GM21786 (cell line): ENCODE measurements at regions not wholly inside any gene's neighbourhood (a gene's known extent, or its start where the extent isn't known, plus 50 kb on each side); places are given as distances from the start of the nearest gene placed in this dataset.
"Not testable (repeated sequence)": the region's sequence is repeated elsewhere in the genome, so short reads cannot be mapped to it uniquely, and the experiment has no call there.

Experiments
- ATAC-seq: cut with Tn5 transposase; IDR thresholded peaks from one replicate; pipeline ENCODE4 v1.9.1; 2021; ENCODE audit not compliant: unreplicated experiment

DNA sequence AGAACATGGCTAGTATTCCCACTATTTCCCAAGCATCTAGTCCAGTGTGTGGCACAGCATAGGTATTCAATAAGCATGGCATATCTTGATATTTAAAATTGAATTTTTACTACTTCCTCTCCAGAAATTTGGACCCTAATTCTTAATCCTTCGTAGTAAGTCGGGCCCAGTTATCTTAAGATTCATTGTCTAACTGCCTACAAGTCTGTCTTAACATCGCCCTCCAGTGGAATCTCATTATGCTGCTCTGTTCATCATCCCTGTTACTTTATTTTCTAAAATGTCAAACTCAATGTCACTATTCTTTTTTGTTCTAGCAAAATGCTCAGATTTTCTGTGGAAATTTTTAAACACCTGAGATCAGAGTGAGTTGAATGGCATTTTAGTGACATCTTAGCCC, 606.2 kb downstream of the KLHL13 start:
- no peak for ATAC-seq

DNA sequence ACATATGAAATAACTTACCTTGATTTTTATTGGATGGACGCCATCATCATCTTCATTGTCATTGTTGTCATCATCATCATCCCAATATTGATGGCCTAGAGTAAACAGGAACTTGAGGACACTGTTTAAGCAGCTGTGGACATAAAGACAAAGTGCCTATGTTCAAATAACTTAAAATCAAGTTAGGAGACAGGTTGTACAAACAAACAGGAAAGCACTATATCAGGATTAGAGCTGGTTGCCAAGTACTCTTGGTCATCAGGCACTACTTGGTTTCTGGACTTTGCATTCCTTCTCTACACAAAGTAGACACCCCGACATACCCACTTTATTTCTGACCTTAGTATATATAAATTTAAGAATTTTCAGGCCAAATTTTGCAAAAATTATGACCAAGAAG, 608.6 kb downstream of the KLHL13 start:
- ATAC-seq: no peak

DNA sequence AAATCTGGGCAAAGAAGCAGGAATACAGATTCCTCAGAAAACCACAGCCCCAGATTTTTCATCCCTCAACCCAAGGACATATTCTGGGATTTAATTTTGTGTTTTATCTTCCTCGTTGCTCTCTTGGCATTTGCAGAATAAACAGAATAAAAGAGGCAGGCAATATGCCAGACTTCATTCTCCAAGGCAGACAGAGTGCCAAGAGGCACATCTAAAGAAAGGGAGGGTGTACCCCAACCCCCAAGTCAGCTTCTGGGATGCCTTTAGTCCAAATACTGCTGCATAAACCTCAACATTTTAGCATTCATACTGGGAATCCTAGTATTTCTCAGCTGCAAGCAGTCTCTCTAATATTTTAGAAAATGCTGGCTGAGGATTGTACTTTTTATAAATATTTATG, 629.2 kb downstream of the KLHL13 start:
- ATAC-seq: no peak

DNA sequence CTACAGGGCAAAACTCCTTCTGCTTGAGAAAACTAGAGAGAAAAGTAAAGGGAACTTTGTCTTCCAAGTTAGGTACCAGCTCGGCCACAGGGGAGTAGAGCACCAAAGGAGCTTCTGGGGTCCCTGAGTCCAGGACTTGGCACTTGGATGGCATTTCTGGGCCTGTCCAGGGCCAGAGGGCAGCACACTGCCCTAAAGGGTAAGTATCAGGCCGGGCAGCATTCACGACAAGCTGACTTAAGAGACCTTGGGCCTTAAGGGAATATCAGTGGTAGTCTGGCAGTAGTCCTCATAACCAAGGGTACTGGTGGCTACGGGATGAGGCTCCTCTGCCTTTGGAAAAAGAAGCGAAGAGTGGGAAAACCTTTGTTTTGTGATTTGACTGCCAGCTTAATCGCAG, 632.7 kb downstream of the KLHL13 start:
- no peak for ATAC-seq

DNA sequence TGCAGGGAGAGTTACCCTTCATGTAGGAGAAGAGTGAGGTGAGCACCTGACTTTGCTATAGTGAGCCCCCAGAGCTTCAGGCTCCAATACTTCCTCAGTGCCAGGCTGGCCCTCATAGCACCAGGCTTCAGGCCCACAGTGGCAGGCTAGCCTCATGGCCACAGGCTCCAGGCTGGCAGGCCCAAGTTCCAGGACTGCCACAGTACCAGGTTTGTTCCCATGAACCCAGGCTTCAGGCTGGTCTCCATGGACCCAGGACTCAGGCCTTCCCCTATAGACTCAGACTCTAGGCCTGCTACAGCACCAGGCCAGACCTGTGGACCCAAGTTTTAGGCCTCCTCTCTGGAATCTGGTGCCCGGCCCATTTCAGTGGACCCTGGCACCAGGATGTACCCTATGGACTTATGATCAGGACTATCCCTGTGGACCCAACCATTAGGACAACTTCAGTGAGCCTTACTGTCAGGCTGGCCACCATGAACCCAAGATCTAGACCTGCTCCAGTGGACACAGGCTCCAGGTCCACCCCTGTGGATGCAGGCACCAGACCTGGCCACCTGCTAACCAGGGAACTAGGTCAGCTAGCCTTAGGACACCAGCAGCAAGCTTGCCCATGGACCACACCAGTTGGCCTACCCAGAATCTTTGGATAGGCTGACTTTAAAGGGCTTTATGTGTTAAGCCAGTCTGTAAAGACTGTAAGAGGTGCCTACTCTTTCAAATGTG, 658.2 kb downstream of the KLHL13 start:
- no peak for ATAC-seq

DNA sequence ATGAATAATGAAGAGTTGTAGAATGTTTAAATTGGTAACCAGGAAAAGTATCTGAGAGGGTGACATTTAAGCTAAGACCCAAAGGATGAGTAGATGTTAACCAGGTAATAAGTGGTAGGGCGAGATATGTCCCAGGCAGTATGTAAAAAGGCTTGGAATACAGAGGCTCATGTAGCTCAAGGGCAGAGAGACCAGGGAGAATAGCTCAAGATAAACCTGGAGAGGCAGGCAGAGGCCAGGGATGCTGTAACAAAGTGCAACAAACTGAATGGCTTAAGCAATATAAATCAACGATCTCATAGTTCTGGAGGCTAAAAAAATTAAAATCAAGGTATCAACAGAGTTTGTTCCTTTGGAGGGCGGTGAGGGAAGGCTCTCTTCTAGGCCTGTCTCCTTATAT, 660.8 kb downstream of the KLHL13 start:
- no peak for ATAC-seq

DNA sequence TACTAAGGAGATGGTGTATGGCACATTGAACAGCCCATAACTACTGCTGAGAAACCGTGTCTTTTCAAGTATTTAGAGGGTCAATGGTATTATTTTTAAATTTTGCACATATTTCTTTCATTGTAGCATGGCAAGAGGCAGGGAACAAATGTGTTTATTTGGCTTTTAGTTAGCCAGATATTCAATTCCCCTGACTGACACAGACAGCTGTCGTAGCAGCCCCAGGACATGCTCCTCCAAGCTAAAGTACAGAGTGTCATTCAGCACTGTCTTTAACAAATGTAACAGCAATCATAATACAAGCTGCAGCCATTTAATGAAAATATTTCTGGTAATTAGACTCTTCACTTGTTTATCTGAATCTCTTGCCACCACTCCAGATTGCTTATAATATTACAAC, 687.1 kb downstream of the KLHL13 start:
- no peak for ATAC-seq

DNA sequence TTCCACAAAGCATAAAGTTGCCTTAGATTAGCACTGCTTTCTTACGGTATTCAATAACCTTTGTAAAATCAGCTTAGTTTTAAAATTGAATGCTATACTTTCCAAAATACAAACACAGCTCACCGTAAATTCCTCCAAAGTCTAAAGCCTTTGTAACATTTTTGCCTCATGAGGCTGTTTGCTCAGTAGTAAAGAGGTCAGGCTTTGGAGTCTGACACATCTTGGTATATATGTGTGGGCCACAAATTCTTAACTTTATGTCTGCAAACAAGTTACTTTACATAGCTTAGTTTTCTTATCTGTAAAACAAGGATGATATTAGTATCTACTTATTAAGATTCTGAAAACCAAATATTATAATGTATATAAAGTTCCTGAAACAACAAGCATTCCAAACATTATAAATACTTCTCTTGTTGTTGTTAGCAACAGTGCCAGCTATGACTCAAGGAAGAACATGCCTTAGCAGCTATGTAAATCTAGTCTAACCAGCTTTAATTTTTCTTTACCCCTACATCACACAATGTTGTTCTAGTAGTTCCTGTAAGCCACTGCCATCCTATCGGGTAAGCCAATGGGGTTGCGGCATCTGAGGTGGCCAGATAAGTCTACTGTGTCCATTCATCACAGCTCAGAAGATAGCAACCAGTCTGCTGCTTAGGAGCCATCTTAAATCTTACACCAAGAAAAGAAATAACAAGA, 709.0 kb downstream of the KLHL13 start:
- no peak for ATAC-seq

DNA sequence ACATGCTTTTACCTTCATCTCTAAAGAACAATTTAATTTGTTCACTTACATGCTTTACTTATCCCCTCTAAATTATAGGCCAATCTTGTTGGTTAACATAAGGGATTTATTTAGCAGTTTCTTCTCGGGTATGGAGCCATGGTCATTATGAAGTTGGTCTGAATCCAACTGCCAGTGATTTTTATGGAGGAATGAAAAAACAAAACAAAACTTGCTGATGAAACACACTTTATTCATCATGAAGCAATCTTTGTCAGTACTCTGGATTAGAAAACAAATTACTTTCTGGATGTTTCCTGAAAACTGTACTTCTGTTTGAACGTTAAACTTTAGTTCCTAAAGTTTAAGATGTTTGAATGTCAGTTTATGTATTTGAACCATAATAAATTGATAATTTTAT, 715.8 kb downstream of the KLHL13 start:
- ATAC-seq: no peak

DNA sequence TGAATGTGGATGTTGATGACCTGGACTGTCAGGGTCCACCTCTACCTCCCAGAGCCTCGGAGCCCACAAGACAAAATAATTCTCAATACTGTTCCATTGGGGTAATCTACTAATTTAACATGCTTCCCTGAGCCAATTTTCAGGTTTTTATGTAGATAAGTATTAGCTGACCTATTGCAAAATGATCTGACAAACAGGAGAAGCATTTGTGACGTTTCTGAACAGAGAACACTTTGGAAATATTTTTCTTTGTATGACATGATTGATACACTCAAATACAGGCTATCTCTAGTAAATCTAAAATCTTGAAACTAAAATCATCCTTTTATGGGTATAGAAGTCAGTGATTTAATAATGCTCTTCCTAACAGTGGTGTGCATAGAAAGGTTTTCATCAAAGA, 716.6 kb downstream of the KLHL13 start:
- ATAC-seq: no peak

DNA sequence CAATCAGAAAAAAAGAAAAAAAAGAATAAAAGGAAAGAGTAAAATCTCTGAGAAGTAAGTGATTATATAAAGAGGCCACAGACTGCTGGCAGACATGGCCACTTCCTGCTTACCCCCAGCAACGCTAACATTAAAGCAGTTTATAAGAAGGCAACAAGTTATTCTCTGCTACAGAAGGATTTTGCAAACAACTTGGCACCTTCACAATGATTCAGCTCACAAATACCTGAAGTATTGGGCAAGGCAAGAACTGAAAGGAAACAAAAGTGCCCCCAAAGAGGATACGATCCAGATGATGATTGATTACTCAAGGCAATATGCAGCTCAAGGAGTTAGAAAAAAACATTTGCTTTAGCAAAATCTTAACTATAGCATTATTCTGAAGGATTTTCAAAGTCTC, 718.8 kb downstream of the KLHL13 start:
- ATAC-seq: no peak

DNA sequence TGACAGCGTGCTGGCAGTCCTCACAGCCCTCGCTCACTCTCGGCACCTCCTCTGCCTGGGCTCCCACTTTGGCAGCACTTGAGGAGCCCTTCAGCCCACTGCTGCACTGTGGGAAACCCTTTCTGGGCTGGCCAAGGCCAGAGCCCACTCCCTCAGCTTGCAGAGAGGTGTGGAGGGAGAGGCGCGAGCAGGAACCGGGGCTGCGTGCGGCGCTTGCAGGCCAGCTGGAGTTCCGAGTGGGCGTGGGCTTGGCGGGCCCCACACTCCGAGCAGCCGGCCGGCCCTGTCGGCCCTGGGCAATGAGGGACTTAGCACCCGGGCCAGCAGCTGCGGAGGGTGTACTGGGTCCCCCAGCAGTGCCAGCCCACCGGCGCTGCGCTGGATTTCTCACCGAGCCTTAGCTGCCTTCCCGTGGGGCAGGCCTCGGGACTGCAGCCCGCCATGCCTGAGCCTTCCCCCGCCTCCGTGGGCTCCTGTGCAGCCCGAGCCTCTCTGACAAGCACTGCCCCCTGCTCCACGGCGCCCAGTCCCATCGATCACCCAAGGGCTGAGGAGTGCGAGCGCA, 722.0 kb downstream of the KLHL13 start:
- not testable (repeated sequence) for ATAC-seq

DNA sequence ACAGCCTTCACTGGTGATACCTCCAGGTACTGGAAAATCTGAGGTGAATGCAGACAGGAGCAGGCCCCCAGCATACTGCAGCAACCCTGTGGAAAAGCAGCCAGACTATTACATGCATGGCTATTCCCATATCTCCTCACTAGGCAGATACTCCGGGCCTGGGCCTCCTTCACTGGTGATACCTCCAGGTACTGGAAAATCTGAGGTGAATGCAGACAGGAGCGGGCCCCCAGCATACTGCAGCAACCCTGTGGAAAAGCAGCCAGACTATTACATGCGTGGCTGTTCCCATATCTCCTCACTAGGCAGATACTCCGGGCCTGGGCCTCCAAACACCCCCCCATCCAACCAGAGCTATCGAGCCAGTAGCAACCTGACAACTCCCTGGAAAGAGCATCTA, 724.2 kb downstream of the KLHL13 start:
- ATAC-seq: not testable (repeated sequence)

DNA sequence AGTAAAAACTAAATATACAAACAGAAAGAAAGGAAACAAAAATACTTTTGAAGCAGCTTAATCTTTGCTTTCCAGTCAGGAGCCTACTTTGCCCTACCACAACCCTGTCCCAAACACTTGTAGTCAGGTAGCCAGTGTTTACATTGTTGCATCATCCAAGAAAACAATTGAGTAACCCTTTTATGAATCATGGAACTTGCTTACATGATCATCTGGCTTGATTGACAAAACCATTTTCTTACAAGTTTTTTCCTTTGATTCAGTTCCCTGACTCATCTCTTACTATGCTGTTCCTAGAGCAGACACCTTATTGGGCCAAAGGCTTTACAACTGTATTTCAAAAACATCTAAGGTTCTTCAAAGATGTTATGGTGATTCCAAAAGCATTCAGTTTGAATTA, 740.1 kb downstream of the KLHL13 start:
- no peak for ATAC-seq

DNA sequence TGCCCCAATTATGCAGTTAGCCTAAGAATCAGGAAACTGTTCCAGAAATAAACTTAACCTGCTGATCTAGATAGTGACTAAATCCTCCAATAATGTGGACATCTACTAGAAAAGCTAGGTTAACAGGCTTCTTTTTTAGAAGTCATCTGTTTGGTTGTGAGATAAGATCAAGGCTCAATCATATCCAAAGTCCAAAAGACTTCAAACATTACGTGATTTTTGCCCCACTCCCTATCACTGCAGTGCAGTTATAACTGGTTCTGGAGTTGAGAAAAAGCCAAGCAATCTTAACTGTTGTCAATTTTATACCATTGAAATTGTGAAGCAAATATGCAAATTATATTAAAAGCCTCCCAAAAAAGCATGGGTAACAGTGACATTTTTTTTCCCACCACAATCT, 781.4 kb downstream of the KLHL13 start:
- ATAC-seq: no peak

DNA sequence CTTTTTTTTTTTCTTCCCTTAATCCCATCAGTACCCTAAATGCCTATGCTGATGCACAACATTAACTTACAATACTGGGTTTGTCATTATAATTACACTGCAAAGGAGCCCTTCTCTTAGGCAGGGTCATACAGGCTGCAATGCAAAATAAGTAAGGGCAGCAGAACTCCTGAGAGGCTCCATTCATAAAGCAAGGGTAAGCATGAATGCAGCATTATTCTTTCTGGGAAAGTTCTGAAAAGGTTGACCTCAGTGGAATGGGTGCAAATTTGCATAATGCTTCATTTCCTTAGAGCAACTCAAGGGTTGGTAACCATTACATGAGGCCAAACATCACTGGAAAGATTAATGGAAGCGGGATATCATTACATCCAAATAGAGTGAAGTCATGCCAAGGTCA, 789.2 kb downstream of the KLHL13 start:
- no peak for ATAC-seq

DNA sequence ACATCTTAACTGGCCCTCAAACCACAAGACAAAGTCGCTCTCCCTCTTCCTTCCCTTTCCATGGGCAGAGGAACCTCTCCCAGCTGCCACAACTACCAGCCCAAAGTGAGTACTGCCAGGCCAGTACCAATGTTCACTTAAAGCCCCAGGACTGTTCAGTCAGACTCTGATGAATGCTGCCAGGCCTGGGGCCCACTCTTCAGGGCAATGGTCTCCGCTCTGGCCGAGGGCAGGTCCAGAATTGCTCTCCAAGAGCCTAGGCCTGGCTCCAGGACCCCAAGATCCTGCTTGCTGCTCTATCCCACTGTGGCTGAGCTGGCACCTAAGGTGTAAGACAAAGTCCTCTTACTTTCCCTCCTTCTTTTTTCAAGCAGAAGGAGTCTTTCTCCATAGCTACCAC, 790.9 kb downstream of the KLHL13 start:
- ATAC-seq: no peak

DNA sequence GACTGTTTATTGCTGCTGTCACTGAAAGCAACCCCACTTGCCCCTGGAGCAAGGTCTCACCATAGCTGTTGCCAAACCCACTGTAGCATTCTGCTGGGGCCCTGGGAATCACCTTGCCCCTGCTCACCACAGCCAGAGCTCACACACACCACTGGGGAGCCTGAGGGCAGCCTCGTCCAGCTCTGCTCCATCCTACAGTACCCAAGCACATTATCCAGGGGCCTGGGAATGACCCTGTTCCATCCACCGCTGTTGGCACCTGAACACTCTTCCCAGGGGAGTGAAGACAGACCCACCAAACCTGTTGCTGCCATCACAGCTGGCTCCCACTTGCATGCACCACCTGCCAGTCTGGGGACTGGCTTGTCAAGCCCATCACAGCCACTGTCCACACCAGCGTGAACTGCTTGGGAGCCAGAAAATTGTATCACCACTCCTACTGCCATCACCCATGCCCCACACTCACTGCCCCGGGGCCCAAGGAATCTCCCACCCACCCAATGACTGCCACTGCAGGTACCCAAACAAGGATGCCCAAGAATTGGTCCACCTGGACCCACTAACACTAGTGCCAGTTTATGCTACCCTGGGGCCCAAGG, 811.3 kb downstream of the KLHL13 start:
- ATAC-seq: no peak

DNA sequence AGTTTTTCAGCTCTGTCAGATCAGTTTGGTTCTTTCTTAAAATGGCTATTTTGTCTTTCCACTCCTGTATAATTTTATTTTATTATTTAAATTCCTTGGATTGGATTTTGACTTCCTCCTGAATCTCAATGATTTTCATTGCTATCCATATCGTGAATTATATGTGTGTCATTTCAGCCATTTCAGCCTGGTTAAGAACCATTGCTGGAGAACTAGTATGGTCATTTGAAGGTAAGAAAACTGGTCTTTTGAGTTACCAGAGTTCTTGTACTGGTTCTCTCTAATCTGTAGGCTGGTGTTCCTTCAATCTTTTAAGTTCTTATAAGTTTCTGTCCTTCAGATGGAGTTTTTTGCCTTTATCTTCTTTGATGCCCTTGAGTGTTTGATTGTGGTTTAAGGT, 815.5 kb downstream of the KLHL13 start:
- ATAC-seq: no peak

DNA sequence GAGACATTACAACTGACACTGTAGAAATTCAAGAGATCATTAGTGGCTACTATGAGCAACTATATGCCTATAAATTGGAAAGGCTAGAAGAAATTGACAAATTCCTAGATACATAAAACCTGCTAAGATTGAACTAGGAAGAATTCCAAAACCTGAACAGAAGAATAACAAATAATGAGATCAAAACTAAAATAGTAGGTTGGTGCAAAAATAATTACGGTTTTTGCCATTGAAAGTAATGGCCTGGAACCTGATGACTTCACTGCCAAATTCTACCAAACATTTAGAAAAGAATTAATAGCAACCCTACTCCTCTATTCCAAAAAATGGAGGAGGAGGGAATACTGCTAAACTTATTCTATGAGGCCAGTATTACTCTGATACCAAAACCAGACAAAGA, 824.9 kb downstream of the KLHL13 start:
- ATAC-seq: no peak

DNA sequence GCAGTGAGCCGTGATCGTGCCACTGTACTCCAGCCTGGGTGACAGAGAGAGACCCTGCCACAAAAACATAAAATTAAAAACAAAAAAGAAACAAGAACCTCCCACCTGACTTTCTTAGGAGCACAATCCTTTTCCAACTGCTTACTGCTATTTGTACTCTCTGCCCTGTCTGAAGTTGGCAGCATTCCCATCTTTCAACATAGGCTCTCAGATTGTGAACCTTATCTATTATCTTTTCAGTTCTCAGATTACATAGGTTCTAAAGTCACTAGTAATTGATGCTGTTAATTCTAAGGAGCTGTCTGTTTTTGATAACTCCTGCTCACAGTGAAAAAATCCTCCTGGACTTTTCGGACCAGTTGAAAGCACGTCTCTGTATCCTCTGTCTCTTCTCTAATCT, 812.2 kb upstream of the CT83 start:
- ATAC-seq: no peak
